Hypothalamus (tissue), 51 donors: ENCODE measurements at regions not wholly inside any gene's neighbourhood (a gene's known extent, or its start where the extent isn't known, plus 50 kb on each side); places are given as distances from the start of the nearest gene placed in this dataset.
"Not testable (repeated sequence)": the region's sequence is repeated elsewhere in the genome, so short reads cannot be mapped to it uniquely, and the experiment has no call there.

Experiments
- DNase-seq, 51 donors: peaks; one replicate each; lab custom pipeline; 2025; lab: John Stamatoyannopoulos, UW

DNA sequence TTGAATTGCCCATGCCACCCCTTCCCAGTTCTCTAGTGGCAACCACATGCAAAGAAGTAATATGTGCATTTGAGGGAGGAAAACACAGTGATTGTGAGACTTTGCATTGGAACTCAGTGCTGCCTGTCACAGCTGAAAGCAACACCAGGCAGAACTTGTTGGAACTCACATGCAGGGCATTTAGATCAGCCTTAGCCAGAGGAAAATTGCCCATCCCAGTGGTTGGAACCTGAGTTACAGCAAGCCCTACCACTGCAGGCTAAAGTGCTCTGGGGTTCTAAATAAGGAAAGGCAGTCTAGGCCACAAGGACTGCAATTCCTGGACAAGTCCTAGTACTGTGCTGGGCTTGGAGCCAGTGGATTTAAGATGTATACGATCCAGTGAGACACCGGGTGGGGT, 245.3 kb upstream of the UFL1 start:
- no peak for DNase-seq

DNA sequence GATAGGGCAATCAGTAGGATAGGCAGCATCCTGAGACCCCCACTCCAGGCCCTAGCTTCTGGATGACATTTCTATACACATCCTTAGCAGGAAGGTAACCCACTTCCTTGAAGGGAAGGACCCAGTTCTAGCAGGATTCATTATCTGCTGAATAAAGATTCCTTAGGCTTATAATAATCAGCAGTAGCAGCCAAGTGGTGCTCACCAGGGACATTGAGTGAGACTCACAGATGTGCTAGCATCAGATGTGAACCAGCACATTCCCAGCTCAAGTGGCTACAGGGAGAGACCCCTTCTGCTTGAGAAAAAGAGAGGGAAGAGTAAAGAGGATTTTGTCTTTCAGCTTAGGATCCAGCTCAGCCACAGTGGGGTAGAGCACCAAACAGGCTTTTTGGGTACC, 244.8 kb upstream of the UFL1 start:
- no peak for DNase-seq

DNA sequence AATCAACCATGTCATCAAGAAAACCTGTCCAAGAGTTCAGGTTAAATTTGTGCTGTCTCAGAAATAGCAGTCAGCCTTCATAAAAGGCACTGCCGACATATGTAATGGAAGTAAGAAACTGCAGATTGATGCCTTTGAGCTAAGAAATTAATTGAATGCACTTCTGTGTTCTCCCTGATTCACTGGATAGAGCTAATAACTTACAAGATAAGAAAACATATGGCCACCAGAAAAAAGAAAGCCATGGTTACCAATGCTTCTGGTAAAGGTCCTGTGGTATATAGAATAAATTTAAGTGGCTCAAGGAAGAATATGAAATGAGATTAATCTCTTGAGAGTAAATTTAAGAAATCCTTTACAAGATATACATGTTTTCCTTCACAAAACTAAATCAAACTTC, 242.5 kb upstream of the UFL1 start:
- no peak for DNase-seq

DNA sequence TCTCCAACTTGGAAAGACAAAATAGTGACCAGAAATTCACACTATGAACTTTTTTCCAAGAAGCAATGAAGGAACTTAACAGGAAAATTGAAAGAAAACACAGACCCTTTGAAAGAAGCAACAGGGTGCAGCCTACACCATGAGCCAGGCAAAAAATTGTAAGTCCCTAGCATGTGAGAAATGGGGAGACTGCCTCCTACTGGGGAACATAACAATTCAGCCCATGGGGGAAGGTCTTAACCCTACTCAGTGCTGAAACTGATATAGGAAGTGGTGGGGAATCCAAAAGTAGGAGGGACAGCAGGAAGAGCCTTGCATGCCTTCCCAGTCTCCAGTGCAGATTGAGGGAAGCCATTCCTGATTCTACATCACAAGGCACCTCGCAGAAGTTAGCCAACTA, 235.1 kb upstream of the UFL1 start:
- no peak for DNase-seq

DNA sequence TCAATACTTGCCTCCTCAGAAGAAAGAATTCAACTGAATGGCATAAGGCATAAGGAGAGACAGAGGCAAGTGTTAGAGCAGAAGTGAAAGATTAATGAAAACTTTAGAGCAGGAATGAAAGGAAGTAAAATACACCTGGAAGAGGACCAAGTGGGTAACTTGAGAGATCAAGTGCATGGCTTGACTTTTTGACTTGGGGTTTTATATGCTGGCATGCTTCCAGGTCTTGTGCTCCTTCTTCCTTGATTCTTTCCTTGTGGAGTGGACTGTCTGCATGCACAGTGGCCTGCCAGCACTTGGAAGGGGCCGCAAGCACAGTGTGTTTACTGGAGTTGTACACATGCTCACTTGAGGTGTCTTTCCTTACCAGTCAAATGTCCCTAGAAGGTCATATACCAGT, 222.1 kb upstream of the UFL1 start:
- no peak for DNase-seq

DNA sequence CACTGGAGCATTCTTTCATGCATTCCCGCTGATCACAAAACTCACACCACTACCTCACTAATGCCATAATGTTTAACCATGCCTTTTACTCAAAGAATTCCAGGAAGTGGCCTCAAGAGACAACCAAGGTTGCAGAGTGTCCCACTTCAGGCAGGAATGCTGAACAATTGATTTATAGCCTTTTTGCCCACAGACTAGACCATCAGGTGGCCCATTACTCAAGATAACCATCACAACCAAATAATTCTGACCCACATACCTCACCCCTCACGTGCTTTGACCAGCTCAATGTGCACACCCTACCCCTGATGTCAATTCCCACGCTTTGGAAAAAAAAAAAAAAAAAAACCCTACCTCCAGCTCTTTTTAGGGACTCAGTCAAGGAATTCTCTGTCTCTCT, 220.6 kb upstream of the UFL1 start:
- no peak for DNase-seq

DNA sequence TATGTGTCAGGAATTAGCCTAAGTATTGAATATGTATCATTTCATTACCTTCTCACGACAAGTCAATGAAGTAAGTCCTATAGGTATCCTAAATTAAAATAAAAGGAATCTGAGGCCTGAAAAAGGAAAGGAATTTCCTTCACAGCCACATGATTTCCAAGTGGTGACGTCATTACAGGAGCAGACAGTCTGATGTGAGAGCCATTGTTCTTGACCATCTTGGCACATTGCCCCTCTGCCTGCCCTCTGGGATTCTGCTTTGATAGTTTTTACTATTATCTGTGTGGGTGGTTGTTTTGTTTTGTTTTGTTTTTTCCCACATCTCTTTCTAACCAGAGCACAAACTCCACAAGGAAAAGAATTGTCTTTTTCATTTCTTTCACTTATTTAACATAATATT, 219.8 kb upstream of the UFL1 start:
- DNase-seq = peak in 5 of 51 donors; percentile 3 to 19 (median 5)

DNA sequence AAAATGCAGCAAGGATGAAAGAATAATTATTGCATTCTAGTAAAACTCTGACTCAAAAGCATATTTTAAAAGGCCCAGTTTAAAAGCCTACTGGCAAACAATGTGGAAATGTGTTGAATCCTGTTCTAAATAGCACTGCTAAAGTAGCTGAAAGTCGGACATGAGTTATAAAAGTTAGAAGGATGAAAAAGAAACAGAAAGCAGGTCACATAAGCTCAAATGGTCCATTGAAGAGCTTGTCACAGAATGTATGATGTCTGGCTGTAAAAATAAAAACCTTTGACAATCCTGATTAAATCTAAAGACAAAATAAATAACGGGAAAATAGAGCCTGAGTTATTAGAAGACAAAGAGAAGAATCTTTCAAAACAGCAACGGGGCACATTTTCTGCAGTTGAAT, 218.6 kb upstream of the UFL1 start:
- no peak for DNase-seq

DNA sequence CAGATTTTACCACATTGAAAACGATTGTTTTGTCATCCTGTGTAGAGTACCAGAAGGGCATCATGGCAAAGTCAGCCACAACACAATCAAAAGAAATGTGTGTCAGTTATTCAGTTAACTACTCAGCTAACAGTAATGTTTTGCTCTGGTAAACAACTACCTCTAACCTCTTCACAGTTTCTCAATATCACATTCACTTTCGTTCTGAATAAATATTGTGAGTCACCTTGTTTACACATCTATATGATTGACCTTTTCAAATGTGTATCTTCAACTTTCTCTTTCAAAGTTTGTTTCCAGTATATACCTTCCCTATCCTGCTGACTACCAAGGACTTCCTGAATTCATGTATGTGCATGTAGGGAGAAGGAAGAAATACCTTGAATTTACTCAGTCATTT, 216.6 kb upstream of the UFL1 start:
- no peak for DNase-seq

DNA sequence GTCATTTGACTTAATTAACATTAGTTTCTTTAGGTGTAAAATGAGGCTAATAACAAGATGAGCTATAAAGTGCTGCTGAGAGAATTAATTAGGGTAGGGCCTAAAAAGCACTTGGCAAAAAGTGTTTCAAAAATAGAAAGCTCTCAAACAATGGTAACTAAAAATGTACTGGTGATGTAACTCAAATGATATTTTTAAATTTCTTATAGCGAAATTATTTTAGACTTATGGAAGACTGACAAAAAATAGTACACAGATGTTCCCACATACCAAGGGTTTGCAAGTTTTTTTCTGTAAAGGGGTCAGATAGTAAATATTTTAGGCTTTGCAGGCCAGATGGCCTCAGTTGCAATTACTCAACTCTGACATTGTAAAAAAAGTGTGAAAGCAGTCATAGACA, 190.7 kb upstream of the UFL1 start:
- no peak for DNase-seq

DNA sequence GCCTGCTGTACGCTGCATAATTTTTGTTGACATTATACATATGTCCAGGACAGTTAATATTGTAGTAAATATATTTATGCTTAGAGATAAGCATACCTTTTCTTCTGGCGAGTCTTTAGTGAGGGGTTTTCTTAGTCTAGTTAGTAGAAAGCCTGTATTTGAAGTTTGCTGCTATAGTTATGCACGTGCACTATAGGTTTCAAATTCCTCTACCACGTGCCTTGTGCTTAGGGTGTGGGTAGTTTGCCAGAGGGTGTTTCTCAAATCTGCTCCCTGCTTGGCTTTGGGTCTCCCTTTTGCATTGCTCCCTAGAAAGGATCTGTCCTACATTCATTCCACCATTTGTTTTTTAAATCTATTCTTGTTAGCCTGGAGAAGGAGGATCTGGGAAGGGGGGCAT, 181.4 kb upstream of the UFL1 start:
- no peak for DNase-seq

DNA sequence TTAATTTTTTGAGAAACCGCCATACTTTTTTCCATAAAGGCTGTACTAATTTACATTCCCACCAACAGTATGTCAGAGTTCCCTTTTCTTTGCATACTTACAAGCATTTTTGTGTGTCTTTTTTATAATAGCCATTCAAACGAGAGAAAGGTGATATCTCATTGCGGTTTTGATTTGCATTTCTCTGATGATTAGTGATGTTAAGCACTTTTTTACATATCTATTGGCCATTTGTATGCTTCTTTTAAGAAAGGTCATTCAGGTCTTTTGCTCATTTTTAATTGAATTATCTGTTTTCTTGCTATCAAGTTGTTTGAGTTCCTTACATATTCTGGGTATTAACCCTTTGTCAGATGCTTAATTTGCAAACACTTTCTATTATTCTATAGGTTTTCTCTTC, 176.1 kb upstream of the UFL1 start:
- DNase-seq = no peak

DNA sequence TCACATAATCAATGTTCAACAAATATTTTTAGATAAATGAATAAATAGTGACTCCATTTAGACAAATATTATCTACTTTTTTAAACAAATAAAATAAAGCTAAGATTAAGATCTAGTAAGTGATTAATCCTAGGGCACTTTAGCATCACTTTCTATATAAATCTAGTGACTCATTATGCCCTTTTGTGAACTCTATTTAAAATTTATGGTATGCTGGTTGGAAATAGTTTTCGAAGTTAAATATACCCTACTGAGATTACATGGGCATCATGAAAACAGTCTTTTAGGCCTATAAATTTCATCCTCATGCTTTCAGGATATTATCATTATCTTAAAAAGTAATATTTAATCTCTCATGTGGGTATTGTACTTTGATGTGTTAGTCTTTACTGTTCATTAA, 140.4 kb upstream of the UFL1 start:
- DNase-seq = no peak

DNA sequence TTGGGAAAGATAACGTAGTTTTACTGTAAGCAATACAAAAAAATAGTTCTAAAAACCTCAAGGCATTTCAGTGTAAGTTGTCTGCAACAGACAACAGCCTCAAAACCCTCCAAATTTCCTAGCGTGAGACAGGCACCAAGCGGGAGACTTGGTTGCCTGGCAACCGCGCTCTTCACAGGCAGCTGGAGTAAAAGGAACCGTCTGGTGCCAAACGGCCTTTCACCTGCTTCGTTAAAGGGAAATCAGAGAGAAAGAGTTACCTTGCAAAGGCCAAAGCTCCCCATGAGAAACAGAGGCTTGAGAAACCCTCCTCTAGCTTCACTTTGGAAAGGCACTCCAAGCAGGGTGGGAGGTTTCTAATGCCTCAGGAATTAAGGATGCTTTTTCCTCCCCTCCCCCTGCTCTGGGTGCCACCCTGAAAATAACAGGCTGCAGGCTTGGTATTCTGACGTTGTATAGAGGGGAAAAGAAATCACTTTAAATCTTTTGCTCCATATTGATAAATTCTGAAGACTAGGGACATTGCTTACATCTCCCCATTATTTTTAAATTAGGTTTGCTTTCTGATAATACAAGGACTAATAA, 129.7 kb upstream of the UFL1 start:
- peak in 39 of 51 donors; percentile 1 to 67 (median 31) for DNase-seq

DNA sequence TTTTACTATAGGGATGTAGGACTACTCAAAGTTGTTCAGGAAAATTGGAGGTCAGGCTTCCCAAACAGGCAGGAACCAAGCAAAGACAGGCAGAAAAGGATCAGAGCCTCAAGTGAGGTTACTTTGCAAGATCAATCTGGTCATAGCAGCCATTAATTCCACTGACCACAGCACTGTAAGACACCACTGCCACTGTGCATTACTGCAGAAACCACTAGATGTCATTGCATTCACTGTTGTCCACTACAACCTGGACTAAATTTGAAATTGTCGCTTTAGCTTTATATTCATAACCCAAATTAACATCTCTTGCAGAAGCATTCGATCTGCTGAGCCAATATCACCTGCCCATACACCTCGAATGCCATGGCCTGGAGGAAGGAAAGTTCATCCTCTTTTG, 126.9 kb upstream of the UFL1 start:
- peak in 8 of 51 donors; percentile 0 to 10 (median 2) for DNase-seq

DNA sequence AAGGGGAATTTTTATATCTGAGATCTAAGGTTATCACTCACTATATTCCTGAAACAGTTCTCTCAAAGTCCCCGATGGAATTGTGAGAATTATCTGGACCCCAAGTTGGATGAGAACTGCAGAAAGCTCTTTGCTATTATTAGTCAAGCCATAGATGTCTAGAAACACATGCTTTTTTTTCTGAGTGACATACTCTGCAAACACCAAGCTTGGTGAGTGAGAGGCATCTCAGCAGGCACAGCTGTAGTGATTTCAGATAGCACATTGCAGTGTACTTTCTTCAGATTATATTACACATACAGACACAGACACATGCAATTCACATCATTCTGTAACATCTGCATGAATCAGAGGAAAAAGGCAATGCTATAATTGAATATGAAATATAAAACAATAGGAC, 111.1 kb upstream of the UFL1 start:
- DNase-seq = no peak

DNA sequence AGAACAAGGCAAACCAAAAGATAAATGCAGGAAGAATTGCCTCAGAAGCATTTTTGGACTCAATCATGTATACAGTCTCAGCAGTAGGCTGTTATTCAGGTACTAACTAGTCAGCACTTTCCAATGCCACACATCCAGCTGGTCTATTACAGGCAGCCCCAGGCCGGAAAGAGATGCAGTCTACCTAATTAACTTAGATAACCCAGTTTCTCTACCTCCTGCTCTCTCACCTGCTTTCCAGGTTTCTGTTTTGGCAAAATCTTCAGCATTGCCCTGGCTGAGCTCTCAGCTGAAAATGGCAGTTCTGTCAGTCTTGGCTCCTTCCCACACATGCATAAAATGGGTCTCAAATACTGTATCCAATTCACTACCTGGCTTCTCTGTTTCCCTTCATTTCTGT, 101.3 kb upstream of the UFL1 start:
- DNase-seq = no peak

DNA sequence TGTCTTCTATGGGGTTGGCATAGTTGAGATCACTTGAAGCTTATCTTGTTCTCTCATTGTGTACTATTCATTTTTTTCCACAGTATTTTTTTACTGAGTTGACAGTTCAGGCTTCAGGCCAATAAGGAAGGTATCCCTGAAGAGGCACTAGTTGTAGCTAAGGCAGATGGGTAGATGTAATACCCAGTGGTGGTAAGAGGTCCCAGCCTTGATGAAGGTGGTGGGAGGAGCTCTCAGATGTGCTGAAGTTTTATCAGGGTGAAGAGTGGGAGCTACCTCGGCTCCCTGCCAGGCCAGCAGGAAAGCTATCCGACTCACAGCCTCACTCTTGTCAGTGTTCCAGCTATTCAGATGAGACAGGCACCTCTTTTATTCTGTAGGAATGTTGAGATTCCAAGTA, 87.7 kb upstream of the UFL1 start:
- DNase-seq = no peak

DNA sequence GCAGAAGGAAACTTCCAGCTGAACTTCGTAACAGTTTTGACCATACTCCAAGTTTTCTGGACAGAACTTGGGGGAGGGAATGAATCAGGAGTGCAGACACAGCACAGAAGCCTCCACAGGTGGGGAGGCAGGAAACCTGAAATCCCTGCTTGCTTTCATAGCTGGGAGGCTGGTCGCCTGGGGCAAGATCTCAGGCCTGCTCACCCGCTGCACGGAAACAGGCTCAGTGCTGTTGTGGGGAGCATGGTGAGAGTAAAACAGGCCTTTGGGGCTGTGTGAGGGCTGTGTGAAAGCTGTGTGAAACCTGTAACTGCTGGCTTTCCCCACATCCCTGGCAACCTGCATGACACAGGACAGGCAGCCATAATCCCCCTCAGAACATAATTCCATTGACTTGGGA, 85.2 kb upstream of the UFL1 start:
- no peak for DNase-seq

DNA sequence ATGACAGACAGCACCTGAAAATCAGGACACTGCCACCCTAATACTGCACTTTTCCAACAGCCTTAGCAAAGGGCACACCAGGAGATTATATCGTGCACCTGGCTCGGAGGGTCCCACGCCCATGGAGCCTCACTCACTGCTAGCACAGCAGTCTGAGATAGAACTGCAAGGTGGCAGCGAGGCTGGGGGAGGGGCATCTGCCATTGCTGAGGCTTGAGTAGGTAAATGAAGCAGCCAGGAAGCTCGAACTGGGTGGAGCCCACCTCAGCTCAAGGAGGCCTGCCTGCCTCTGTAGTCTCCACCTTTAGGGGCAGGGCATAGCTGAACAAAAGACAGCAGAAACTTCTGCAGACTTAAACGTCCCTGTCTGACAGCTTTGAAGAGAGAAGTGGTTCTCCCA, 84.4 kb upstream of the UFL1 start:
- DNase-seq = not testable (repeated sequence)

DNA sequence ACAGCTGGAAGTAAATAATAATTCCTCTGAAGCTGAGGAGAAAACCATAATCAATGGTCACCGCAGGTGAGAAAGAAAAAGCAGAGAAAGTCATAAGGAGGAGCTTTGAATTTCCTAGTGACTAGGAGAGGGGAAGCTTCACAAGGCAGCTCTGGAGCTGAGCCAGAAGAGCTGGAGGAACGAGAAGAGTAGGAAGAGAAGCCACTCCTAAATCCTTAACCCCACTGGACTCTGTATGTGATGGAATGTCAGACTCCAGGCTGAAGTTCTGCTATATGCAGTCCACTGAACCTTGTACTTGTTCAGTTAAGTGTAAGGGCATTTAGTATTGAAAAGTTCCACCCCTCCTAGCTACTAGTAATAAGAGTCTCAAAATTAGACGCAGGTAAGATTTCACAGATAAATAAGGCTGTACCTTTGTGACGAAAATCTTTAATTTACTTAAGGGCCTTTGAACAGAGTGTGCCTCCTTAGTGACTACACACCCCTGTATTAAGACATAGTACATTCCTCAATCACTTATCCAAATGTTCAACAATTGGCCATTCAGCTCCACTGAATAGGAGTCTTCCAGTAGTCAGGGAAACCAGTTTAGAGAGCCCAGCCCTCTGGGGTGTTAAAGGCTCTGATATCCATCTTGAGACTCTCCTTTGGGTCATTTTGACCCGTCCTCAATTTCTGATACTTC, 71.4 kb upstream of the UFL1 start:
- DNase-seq = peak in 6 of 51 donors; percentile 1 to 56 (median 12)

DNA sequence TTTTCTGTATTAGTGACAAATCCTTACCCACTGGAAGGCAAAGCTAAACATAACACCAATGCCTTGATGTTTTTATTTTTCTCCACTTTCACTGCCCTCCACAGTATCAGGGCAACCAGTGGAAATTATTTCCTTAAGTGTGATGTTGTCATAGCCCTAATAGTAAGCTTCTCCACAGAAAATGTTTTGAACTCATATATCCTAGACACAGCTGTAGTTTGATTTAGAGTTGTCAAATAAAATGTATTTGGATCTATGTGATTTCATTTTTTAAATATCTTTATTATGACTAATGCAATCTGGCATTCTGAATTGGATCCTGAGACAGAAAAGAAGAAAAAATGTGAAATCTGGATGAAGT, 70.9 kb upstream of the UFL1 start:
- DNase-seq = no peak

DNA sequence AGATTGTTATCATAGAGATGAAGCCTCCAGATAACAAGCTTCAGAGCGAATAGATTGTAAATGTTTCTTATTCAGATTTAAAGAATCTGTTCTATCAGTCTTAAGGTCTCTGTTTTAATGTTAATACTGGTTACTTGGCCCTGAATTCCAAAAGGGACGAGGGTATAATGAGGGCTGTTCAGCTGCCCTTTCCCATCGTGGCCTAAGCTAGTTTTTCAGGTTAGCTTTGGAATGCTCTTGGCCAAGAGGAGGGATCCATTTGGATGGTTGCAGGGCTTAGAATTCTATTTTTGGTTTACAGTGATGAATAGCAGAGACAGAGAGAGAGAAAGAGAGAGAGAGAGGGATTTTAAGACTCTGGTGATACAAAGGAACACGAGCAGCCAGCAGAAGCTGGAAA, 62.8 kb upstream of the UFL1 start:
- DNase-seq = no peak
